CD4-positive, alpha-beta T cell treated with Interleukin-12 subunit alpha and Interleukin-12 subunit beta, for 1 hour (primary cell): ENCODE measurements at regions not wholly inside any gene's neighbourhood (a gene's known extent, or its start where the extent isn't known, plus 50 kb on each side); places are given as distances from the start of the nearest gene placed in this dataset.
"Not testable (repeated sequence)": the region's sequence is repeated elsewhere in the genome, so short reads cannot be mapped to it uniquely, and the experiment has no call there.

Source experiments
- DNase-seq: peaks from one replicate; pipeline ENCODE4 v3.0.0-alpha.2; 2020

- DNase-seq = no peak
These were observed 271.5 kb downstream of the NXPE2 start for GRCh38 chr11:114949614-114950351.

GRCh38 chr11:114953039-114953438 is 274.7 kb downstream of the NXPE2 start:
- no peak for DNase-seq

GRCh38 chr11:114955923-114956322 is 277.6 kb downstream of the NXPE2 start:
- no peak for DNase-seq

GRCh38 chr11:114956566-114956965 is 278.2 kb downstream of the NXPE2 start:
- no peak for DNase-seq

GRCh38 chr11:114959953-114960505 is 281.7 kb downstream of the NXPE2 start:
- no peak for DNase-seq

GRCh38 chr11:114960819-114961218 is 282.5 kb downstream of the NXPE2 start:
- DNase-seq = not testable (repeated sequence)

- DNase-seq = no peak
These were observed 286.4 kb downstream of the NXPE2 start for GRCh38 chr11:114964676-114965214.

- DNase-seq = no peak
These were observed 292.8 kb downstream of the NXPE2 start for GRCh38 chr11:114970927-114971645.

- DNase-seq = no peak
These were observed 293.8 kb downstream of the NXPE2 start for GRCh38 chr11:114972105-114972504.

GRCh38 chr11:114977651-114978050 is 299.3 kb downstream of the NXPE2 start:
- DNase-seq = no peak

- DNase-seq = no peak
These were observed 303.8 kb downstream of the NXPE2 start for GRCh38 chr11:114982141-114982540.

GRCh38 chr11:114984611-114985163 is 306.4 kb downstream of the NXPE2 start:
- DNase-seq = no peak

GRCh38 chr11:114986365-114986764 is 308.0 kb downstream of the NXPE2 start:
- no peak for DNase-seq

GRCh38 chr11:114987186-114987760 is 308.9 kb downstream of the NXPE2 start:
- no peak for DNase-seq

GRCh38 chr11:114988644-114989043 is 310.3 kb downstream of the NXPE2 start:
- DNase-seq = no peak

- DNase-seq = no peak
These were observed 311.2 kb downstream of the NXPE2 start for GRCh38 chr11:114989536-114989935.

- DNase-seq = no peak
These were observed 327.3 kb downstream of the NXPE2 start for GRCh38 chr11:115005663-115006062.

GRCh38 chr11:115007851-115008250 is 329.5 kb downstream of the NXPE2 start:
- no peak for DNase-seq

- DNase-seq = no peak
These were observed 330.5 kb downstream of the NXPE2 start for GRCh38 chr11:115008799-115009198.

GRCh38 chr11:115017529-115017928 is 339.2 kb downstream of the NXPE2 start:
- no peak for DNase-seq

- DNase-seq = no peak
These were observed 351.8 kb downstream of the NXPE2 start for GRCh38 chr11:115030166-115030565.

- no peak for DNase-seq
These were observed 358.3 kb downstream of the NXPE2 start for GRCh38 chr11:115036406-115037180.
